Chondrocyte (in vitro differentiated cells): ENCODE measurements at regions not wholly inside any gene's neighbourhood (a gene's known extent, or its start where the extent isn't known, plus 50 kb on each side); places are given as distances from the start of the nearest gene placed in this dataset.

Experiments used
- DNase-seq: peaks from one replicate; pipeline ENCODE4 v3.0.0; 2021; ENCODE audit warnings: mixed read lengths, low spot score
- H3K27ac Mint-ChIP-seq: one replicate; pipeline ENCODE4 v1.8.0; 2021; ENCODE audit warnings: mild to moderate bottlenecking, moderate library complexity, mixed read lengths; ENCODE audit not compliant: unreplicated experiment
- H3K27me3 Mint-ChIP-seq: 2 replicates; pipeline ENCODE4 v1.8.0; 2021; ENCODE audit warnings: low read depth, mixed read lengths
- H3K36me3 Mint-ChIP-seq: 2 replicates; pipeline ENCODE4 v1.8.0; 2021; ENCODE audit warnings: low read depth, mixed read lengths
- H3K4me1 Mint-ChIP-seq: 2 replicates; pipeline ENCODE4 v1.8.0; 2021; ENCODE audit warnings: low read depth, mild to moderate bottlenecking, mixed read lengths
- H3K4me3 Mint-ChIP-seq: one replicate; pipeline ENCODE4 v1.8.0; 2021; ENCODE audit warnings: mild to moderate bottlenecking, moderate library complexity, mixed read lengths; ENCODE audit not compliant: unreplicated experiment
- H3K9me3 Mint-ChIP-seq: 2 replicates; pipeline ENCODE4 v1.8.0; 2021; ENCODE audit warnings: low read depth, mixed read lengths
- TF ChIP-seq, protein P1 (sequence below): fragments of 200-600 bp; sonication (generic); IDR thresholded peaks from 2 replicates; pipeline ENCODE4 v1.5.0; 2021; ENCODE audit warnings: antibody characterized with exemption, mild to moderate bottlenecking, moderate library complexity

- TF ChIP-seq, protein P1, sequence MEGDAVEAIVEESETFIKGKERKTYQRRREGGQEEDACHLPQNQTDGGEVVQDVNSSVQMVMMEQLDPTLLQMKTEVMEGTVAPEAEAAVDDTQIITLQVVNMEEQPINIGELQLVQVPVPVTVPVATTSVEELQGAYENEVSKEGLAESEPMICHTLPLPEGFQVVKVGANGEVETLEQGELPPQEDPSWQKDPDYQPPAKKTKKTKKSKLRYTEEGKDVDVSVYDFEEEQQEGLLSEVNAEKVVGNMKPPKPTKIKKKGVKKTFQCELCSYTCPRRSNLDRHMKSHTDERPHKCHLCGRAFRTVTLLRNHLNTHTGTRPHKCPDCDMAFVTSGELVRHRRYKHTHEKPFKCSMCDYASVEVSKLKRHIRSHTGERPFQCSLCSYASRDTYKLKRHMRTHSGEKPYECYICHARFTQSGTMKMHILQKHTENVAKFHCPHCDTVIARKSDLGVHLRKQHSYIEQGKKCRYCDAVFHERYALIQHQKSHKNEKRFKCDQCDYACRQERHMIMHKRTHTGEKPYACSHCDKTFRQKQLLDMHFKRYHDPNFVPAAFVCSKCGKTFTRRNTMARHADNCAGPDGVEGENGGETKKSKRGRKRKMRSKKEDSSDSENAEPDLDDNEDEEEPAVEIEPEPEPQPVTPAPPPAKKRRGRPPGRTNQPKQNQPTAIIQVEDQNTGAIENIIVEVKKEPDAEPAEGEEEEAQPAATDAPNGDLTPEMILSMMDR = no peak
- H3K4me1 Mint-ChIP-seq = peaks cover 7% of the 10 kb centered on the region
- no peaks in the 10 kb centered on the region for H3K36me3 Mint-ChIP-seq
- H3K4me3 Mint-ChIP-seq = no peak overlapping the region
- H3K9me3 Mint-ChIP-seq = peaks cover under 1% of the 10 kb centered on the region
- no peak for DNase-seq
- H3K27me3 Mint-ChIP-seq = no peaks in the 10 kb centered on the region
- H3K27ac Mint-ChIP-seq = no peak overlapping the region
These were observed 942.1 kb downstream of the KCNJ2 start for GRCh38 chr17:71111460-71111859.

GRCh38 chr17:71111934-71112333 is 942.6 kb downstream of the KCNJ2 start:
- no peak for DNase-seq
- Mint-ChIP-seq H3K9me3 (no peaks in the 10 kb centered on the region), H3K4me3 (no peak overlapping the region)

DNA sequence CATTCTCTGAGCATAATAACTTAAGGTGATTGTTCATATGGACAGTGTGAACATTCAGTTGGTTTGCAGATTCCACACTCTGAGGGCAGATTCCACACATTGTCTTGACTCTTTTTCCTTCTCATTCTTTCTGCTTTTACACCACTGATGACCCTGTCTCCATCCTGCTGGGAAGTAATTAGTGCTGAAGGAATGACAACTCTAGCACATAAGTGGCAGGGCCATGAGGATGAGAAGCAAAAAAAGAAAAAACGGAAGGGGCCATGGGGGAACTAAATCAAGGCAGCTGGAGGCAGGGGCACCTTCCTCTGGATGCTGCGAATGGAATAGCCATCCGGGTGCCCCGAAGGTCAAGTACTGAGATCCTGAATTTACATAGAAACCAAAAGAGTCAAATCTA is 944.0 kb downstream of the KCNJ2 start:
- Mint-ChIP-seq H3K27me3 (no peaks in the 10 kb centered on the region), H3K27ac (no peak overlapping the region), H3K9me3 (no peaks in the 10 kb centered on the region), H3K4me1 (peaks cover 10% of the 10 kb centered on the region), H3K4me3 (no peak overlapping the region), H3K36me3 (no peaks in the 10 kb centered on the region)
- no peak for DNase-seq
- TF ChIP-seq, protein P1 = no peak

More at GRCh38 chr17:71111934-71112333, 942.6 kb downstream of the KCNJ2 start:
- no peaks in the 10 kb centered on the region for H3K36me3 Mint-ChIP-seq
- no peaks in the 10 kb centered on the region for H3K27me3 Mint-ChIP-seq
- TF ChIP-seq, protein P1 = no peak
- H3K27ac Mint-ChIP-seq = no peak overlapping the region
- H3K4me1 Mint-ChIP-seq = peaks cover 7% of the 10 kb centered on the region

DNA sequence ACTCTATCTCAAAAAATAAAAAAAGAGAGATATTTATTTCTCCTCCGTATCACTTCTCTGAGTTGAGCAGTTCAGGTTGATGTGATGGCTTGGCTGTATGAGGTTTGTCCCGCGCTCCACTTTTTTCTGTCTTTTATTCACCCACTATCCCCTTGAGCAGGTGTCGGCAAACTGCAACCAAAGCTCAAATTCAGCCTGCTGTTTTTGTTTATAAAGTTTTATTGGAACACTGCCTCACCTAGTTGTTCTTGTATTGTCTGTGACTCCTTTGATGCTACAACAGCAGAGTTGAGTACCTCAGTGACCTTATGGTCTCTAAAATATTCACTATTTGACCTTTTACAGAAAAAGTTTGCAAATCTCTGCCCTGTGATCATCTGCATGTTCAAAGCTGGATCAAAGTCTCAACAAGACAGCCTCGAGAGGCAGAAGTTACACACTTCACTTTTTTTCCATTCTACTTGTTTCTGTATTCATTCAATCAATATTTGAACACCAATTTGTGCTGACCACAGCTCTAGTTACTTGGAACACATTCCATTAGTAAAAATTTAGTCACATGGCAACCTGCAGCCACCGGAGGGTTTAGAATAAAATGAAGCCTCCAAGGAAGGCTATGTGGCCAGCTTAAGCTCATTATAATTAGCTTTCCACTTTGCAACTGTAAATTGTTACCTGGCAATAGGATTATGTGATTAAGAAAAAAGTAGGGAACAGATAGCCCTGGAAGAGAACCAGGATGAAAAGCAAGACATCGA is 945.8 kb downstream of the KCNJ2 start:
- Mint-ChIP-seq H3K4me1 (peaks cover 3% of the 10 kb centered on the region), H3K9me3 (no peaks in the 10 kb centered on the region), H3K36me3 (no peaks in the 10 kb centered on the region), H3K27me3 (no peaks in the 10 kb centered on the region), H3K27ac (no peak overlapping the region), H3K4me3 (no peak overlapping the region)
- TF ChIP-seq, protein P1 = no peak
- no peak for DNase-seq

DNA sequence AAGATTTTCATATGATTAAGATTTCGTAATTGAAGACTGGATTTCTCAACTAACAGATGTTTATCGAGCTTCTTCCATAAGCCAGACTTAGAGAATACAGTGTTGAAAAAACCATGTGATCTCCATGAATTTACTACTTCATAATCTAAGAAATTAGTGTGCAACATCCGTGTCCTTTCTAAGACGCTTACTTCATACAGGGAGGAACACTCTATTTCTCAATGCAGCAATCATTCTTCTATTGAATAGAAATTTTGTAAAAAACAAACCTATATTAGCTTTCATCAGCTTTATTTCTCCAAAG is 946.3 kb downstream of the KCNJ2 start:
- Mint-ChIP-seq H3K27ac (no peak overlapping the region), H3K9me3 (no peaks in the 10 kb centered on the region), H3K36me3 (no peaks in the 10 kb centered on the region), H3K4me3 (no peak overlapping the region), H3K27me3 (no peaks in the 10 kb centered on the region), H3K4me1 (peaks cover 3% of the 10 kb centered on the region)
- TF ChIP-seq, protein P1 = no peak
- DNase-seq = no peak
